ENCODE measurements at regions not wholly inside any gene's neighbourhood (a gene's known extent, or its start where the extent isn't known, plus 50 kb on each side); places are given as distances from the start of the nearest gene placed in this dataset.
"Not testable (repeated sequence)": the region's sequence is repeated elsewhere in the genome, so short reads cannot be mapped to it uniquely, and the experiment has no call there.

DNA sequence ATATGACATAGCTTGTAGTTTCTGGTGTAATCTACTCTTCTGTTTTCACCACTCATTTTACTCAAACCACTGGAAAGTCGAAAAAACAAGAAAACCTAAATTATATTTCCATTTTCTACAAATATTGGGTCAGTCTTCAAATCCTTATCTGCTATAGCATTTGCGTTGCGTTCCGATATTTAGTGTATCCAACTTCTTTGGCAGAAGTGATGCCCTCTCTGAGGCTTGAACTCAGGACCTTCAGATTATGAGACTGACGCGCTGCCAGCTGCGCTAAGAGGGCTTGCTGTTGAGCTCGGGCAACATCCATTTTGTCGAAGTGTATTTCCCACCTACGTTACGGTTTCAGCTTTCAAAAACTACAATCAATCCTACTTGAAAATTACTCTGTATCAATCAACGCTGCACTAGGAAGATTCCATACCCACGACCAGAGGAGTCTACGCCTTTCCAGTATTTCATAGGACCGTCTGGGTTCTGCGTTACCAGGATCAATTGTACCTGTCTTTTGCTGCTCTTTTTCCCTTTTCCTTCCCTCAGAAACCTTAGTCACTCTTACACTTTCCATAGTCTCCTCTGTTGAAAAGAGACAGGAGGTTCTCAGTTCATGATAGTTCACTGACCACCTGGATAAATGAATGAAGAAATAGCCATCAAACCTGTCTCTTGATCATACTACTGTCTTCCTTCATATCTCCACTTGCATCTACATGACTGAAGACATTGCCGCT, 140.5 kb upstream of the ZNF322 start:
- DNase-seq (ENCODE audit: low read depth in 3 of 3) = not testable (repeated sequence)

- not testable (repeated sequence) for DNase-seq (ENCODE audit: low read depth in 3 of 3)
These were observed 144.2 kb upstream of the ZNF322 start for GRCh38 chr6:26803762-26804161.

DNA sequence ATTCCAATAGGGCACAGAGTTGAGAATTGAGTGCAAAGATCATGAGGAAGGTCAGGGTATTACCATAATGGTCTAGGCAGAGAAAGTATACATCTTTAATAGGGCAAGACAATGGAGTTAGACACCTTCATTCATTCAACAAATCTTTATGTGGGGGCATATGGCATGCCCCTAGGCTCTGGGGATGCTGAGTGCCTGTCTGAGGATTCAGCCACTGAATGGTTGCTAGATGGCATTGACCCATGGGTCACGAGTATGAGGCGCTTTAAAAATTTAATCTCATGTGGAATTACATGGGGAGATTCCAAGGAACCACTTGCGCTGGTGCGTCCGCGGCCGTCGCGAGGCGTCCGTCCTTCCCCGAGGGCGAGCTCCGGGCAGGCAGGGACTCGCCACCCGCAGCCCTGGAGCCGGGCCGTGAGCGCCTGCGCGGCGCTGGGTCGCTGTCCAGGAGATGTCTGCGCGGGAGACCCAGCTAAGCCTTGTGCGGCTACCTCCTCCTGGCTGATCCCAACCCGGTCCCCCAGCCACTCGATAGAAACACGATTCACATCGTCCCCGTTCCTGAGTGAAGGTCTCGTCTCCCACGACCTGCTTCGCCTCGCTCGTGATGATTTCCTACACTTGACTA, 152.1 kb upstream of the ZNF322 start:
- DNase-seq (ENCODE audit: low read depth in 3 of 3) = not testable (repeated sequence)

DNA sequence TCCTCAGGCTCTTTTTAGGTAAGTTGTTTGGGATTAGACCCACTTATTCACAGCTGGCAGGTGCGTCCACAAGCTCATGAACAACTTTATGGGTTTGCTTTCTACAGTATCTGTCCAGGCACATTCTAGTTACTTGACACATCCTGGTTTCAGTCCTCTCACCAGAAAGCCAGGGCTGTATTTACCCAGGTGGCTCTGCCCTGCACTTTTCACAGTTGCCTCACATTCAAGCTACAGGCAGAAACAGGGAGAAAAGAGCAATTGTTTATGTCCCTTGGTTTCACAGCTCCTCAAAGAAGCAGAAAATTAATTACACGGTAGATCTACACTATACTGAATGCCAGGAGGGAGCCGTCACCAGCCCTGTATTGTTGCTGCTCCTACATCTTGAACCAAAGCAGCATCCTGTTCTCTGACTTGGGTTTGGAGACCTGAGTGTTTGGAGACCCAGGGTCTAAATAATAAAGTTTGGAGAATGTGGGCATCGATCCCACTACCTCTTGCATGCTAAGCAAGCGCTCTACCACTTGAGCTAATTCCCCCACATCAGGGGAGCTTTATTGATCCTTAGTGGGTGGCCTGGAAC, 159.2 kb upstream of the ZNF322 start:
- not testable (repeated sequence) for DNase-seq (ENCODE audit: low read depth in 3 of 3)

DNA sequence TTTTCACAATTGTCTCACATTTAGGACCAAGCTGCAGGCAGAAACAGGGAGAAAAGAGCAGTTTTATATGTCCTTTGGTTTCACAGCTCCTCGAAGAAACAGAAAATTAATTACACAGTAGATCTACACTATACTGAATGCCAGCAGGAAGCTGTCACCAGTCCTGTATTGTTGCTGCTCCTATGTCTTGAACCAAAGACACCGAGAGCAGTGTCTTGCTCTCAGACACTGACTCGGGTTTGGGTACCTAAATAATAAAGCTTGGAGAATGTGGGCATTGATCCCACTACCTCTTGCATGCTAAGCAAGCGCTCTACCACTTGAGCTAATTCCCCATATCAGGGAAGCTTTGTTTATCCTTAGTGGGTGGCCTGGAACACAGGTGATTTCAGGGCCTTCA, 168.4 kb upstream of the ZNF322 start:
- DNase-seq (ENCODE audit: low read depth in 3 of 3) = not testable (repeated sequence)

GRCh38 chr6:26829480-26829879, 169.9 kb upstream of the ZNF322 start:
- DNase-seq (ENCODE audit: low read depth in 3 of 3) = not testable (repeated sequence)

GRCh38 chr6:26830992-26831391, 171.4 kb upstream of the ZNF322 start:
- DNase-seq (ENCODE audit: low read depth in 3 of 3) = not testable (repeated sequence)

DNA sequence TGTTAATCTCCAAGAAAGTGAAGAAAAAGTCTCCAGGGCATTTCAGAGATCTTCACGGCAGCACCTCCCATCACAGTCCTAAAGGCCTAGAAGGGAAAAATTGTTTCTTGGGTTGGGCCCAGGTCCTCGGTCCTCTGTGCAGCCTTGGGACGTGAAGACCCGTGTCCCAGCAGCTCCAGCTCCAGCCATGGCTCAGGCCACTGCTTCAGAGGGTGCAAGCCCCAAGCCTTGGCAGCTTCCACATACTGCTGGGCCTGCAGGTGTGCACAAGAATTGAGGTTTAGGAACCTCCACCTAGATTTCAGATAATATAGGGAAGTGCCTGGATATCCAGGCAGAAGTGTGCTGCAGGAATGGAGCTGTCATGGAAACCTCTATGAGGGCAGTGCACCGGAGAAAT, 176.2 kb upstream of the ZNF322 start:
- not testable (repeated sequence) for DNase-seq (ENCODE audit: low read depth in 3 of 3)

- not testable (repeated sequence) for DNase-seq (ENCODE audit: low read depth in 3 of 3)
These were observed 177.1 kb upstream of the ZNF322 start for GRCh38 chr6:26836657-26837056.

DNA sequence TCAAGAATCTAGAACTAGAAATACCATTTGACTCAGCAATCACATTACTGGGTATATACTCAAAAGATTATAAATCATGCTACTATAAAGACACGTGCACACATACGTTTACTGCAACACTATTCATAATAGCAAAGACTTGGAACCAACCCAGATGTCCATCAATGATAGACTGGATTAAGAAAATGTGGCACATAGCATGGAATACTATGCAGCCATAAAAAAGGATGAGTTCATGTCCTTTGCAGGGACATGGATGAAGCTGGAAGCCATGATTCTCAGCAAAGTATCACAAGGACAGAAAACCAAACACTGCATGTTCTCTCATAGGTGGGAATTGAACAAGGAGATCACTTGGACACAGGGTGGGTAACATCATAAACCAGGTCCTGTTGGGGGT, 185.3 kb upstream of the ZNF322 start:
- DNase-seq (ENCODE audit: low read depth in 3 of 3) = not testable (repeated sequence)

DNA sequence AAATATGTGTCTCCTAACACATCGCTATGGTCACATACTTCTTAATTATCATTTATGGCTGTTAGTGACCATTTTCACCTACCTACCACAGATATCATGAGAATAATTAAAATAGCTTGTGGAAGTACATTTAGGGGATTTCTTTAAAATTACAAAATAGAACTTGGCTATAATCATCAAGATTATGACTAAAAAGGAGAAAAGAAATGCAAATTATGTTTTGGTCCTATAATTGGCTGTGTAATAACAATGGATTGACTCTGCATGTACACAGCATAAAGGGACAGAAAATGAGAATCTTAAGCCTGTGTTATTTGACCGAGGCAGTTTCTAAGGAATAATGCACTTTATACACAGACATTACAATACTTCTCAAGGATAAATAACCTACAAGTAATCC, 197.7 kb upstream of the ZNF322 start:
- not testable (repeated sequence) for DNase-seq (ENCODE audit: low read depth in 3 of 3)

GRCh38 chr6:26859067-26859770, 199.7 kb upstream of the ZNF322 start:
- not testable (repeated sequence) for DNase-seq (ENCODE audit: low read depth in 3 of 3)

DNA sequence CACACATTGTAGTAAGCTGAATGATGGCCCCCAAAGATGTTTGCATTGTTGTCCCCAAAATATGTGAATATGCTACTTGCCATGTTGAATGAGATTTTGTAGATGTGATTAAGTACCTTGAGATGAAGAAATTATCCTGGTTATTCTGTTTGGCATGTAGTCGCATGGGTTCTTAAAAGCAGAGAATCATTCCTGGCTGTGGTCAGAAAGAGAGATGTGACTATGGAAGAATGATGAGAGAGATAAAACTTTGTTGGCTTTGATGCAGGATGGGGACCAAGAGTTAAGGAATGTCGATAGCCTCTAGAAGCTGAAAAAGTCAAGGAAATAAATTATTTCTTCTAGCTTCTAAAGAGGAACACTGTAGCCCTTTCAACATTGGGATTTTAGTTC, 200.2 kb upstream of the ZNF322 start:
- DNase-seq (ENCODE audit: low read depth in 3 of 3) = not testable (repeated sequence)

- DNase-seq (ENCODE audit: low read depth in 3 of 3) = not testable (repeated sequence)
These were observed 202.4 kb upstream of the ZNF322 start for GRCh38 chr6:26861913-26862312.

DNA sequence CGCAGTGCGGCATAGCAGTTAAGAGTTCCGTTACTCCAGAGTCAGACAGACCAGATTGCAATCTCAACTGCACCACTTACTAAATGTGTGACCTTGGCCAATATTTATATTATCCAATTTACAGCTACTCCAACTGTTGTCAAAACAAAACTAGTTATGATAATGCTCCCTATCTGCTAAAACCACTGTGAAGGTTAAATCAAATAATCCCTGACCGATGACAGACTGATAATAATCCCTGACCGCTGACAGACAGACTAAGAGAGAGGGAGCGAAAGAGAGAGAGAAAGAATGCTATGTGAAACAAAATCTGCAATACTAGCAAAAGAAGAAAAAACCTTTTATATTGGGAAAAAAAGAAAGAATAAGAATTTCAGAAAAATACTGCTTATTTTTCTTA, 204.1 kb upstream of the ZNF322 start:
- not testable (repeated sequence) for DNase-seq (ENCODE audit: low read depth in 3 of 3)

GRCh38 chr6:26898785-26899184, 239.2 kb upstream of the ZNF322 start:
- not testable (repeated sequence) for DNase-seq (ENCODE audit: low read depth in 3 of 3)

DNA sequence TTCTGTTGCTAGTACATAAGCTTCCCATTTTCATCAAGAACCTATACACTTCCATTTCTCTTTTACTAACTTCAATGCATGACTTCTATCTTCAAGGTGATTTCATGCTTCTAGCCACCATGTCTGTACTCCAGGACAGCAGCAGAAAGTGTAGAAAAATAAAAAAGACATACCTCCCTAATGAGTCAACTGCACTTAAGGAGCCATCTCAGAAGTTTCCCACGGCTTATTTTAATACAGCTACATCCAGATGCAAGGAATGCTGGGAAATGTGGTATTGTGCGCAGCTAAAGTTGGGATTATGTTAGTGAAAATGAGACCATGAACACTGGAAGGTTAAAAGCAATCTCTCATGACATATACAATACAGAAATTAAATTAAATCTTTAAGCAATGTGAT, 264.7 kb upstream of the ZNF322 start:
- not testable (repeated sequence) for DNase-seq (ENCODE audit: low read depth in 3 of 3)

- not testable (repeated sequence) for DNase-seq (ENCODE audit: low read depth in 3 of 3)
These were observed 268.6 kb upstream of the ZNF322 start for GRCh38 chr6:26928190-26928589.

GRCh38 chr6:26937258-26937657, 277.7 kb upstream of the ZNF322 start:
- DNase-seq (ENCODE audit: low read depth in 3 of 3) = not testable (repeated sequence)

- not testable (repeated sequence) for DNase-seq (ENCODE audit: low read depth in 3 of 3)
These were observed 291.7 kb upstream of the ZNF322 start for GRCh38 chr6:26951211-26951610.

- peak; percentile 26 to 30 (median 28) for DNase-seq (ENCODE audit: low read depth in 3 of 3)
These were observed 291.4 kb upstream of the PRSS16 start for GRCh38 chr6:26956078-26956600.

DNA sequence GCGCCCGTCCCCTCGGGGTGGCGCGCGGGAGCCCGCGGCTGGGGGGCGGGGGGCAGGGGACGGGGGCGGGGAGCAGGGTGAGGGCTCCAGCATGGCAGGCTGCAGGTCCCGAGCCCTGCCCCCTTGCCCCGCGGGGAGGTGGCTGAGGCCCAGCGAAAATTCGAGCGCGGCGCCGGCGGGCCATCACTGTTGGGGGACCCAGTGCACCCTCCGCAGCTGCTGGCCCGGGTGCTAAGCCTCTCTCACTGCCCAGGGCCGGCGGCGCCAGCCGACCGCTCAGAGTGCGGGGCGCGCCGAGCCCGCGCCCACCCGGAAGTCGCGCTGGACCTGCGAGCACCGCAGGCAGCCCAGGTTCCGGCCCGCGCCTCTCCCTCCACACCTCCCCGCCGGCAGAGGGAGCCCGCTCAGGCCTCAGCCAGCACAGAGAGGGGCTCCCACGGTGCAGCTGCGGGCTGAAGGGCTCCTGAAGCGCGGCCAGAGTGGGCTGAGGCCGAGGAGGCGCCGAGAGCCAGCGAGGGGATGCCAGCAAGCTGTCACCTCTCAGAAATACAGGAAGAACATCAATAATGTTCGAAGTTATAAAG, 290.8 kb upstream of the PRSS16 start:
- peak; percentile 67 to 73 (median 73) for DNase-seq (ENCODE audit: low read depth in 3 of 3)

Measured in stimulated activated CD4-positive, alpha-beta T cell treated with anti-CD3 and anti-CD28 coated beads, TNF-alpha, amount 100 ng/mL, for 48 hours (primary cell).